OCI-LY7 (cell line): ENCODE measurements at regions not wholly inside any gene's neighbourhood (a gene's known extent, or its start where the extent isn't known, plus 50 kb on each side); places are given as distances from the start of the nearest gene placed in this dataset.

ENCODE experiments used
- CTCF ChIP-seq: fragments of 200-600 bp; sonication (generic); conservative IDR thresholded peaks from 2 replicates; pipeline ENCODE4 v1.5.1; 2014; ENCODE audit warnings: mild to moderate bottlenecking, antibody characterized with exemption, low read length, moderate library complexity, mixed read lengths
- EZH2phosphoT487 ChIP-seq: fragments of 200-600 bp; sonication (generic); IDR thresholded peaks from 2 replicates; pipeline ENCODE4 v1.6.1; 2018; ENCODE audit warnings: low read depth, borderline replicate concordance, mild to moderate bottlenecking, mixed run types, antibody characterized with exemption, low read length, moderate library complexity, mixed read lengths

GRCh38 chr10:63042256-63042655 is 90.9 kb upstream of the NRBF2 start:
- TF ChIP-seq CTCF: no peak
- TF ChIP-seq EZH2phosphoT487: no peak
